ENCODE measurements at regions not wholly inside any gene's neighbourhood (a gene's known extent, or its start where the extent isn't known, plus 50 kb on each side); places are given as distances from the start of the nearest gene placed in this dataset.

DNA sequence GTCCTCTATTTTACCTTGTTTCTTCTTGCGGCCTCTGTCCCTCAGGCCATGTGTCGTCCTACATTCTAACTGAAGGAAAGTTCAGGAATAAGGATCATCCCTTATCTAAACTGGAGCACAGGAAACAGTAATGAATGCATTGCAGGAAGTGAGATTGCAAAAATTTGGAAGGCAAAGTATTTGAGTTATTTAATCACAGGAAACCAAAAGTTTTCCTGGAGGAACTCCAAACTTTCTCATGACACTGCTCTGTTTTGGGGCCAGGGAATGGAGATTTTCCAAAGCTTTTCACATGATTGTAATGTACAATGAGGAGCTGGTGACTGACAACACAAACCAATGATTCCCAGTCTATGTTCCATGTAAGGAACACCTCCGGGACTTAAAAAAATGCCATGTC lies 57.8 kb upstream of the PLSCR4 start:
- no peak for DNase-seq (ENCODE audit: low read depth)

DNA sequence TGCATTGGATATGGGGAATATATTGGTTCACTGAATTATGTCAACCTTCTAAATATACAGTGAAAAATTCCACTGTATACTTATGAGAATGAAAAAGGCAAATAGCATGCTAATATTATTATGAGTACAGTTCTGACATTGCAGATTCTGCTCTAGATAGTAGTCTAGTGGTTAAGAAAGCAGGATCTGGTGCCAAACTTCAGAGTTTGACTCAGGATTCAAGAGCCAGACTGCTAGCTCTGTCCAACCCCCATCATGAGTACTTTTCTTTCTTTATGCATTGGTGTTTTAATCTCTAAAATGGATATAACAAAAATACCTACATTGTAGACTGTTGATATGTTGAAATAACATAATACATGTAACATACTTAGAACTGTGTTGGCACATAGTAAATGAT lies 57.3 kb upstream of the PLSCR4 start:
- no peak for DNase-seq (ENCODE audit: low read depth)

DNA sequence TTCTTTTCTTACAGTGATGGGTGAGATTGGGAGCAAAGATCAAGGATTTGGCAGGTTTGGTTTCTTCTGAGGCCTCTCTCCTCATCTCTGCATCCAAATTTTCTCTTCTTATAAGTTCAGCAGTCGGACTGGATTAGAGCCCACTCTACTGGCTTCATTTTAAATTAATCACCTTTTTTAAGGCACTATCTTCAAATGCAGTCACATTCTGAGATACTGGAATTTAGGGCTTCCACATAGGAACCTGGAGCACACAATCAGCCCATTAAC lies 56.5 kb upstream of the PLSCR4 start:
- DNase-seq (ENCODE audit: low read depth): no peak

DNA sequence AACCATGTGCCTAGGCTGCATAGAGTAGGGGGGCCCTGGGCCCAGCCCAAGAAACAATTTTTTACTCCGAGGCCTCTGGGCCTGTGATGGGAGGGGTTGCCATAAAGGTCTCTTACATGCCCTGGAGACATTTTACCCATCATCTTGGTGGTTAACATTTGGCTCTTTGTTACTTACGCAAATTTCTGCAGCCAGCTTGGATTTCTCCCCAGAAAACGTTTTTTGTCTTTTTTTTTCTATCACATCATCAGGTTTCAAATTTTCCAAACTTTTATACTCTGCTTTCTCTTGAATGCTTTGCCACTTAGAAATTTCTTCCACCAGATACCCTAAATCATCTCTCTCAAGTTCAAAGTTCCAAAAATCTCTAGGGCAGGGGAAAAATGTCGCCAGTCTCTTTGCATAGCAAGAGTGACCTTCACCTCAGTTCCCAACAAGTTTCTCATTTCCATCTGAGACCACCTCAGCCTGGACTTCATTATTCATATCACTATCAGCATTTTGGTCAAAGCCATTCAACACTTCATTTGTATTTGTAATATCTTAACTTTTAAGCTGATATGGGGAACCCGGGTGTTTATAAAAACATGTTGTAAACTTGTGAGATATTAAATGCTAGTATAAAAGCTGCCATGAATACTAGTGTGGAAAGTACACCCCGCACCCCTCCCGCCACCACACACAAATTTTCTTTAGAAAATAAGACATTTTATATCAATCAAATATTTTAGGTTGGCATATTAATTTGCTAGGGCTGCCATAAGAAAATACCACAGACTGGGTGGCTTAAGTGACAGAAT lies 56.0 kb upstream of the PLSCR4 start:
- DNase-seq (ENCODE audit: low read depth): no peak

DNA sequence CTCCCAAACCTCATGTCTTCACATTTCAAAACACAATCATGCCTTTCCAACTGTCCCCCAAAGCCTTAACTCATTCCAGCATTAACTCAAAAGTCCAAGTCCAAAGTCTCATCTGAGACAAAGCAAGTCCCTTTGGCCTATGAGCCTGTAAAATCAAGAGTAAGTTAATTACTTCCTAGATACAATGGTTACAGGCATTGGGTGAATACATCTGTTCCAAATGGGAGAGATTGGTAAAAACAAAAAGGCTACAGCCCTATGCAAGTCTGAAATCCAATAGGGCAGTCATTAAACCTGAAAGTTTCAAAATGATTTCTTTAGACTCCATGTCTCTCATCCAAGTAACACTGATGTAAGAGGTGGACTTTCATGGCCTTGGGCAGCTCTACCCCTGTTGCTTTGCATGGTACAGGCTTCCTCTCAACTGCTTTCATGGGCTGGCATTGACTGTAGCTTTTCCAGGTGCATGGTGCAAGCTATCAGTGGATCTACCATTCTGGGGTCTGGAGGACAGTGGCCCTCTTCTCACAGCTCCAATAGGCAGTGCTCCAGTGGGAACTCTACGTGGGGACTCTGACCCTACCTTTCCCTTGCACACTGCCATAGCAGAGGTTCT lies 55.0 kb upstream of the PLSCR4 start:
- no peak for DNase-seq (ENCODE audit: low read depth)

DNA sequence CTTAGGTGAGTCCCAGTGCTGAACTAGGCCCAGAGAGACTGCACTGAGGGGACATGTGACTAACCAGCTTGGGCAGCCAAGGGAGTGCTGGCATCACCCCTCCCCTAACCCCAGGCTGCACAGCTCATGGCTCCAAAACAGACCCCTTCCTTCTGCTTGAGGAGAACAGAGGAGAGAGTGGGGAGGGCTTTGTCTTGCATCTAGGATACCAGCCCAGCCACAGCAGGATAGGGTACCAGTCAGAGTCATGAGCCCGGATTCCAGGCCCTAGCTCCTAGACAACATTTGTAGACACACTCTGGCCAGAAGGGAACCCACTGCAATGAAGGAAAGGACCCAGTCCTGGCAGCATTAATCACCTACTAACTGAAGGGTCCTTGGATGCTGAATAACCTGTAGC lies 49.9 kb upstream of the PLSCR4 start:
- DNase-seq (ENCODE audit: low read depth): no peak
